K562 (cell line): ENCODE measurements at regions not wholly inside any gene's neighbourhood (a gene's known extent, or its start where the extent isn't known, plus 50 kb on each side); places are given as distances from the start of the nearest gene placed in this dataset.

Source experiments
- ATAC-seq: fragments of 200-7000 bp; cut with Tn5 transposase; 3 replicates; pipeline ENCODE4 v1.9.1; 2020; ENCODE audit warnings: moderate library complexity
- BruUV-seq: library from RNA; stranded (reverse); fragments of 400-500 nt; replicated peaks from 2 replicates; lab custom pipeline; 2021; lab: Mats Ljungman, UMichigan
- CTCF ChIA-PET: fragments of 300-600 bp; formaldehyde crosslinking; extraction: SDS; loops from one replicate; lab custom pipeline; 2021; ENCODE audit warnings: low intra/inter-chr PET ratio; lab: Yijun Ruan, JAX
- POLR2A ChIA-PET: fragments of 300-600, 350-650 bp; sonication (Branson Sonifier 250); formaldehyde crosslinking; extraction: SDS; loops from one replicate; lab custom pipeline; 2021; ENCODE audit warnings: antibody characterized with exemption, inconsistent platforms; lab: Yijun Ruan, JAX
- DNase-seq, 4 experiments: peaks; one replicate each; pipeline versions ENCODE4 v3.0.0 to v3.0.0-alpha.2; 2011 to 2018; ENCODE audit warnings: low spot score in 3 of 4, mixed read lengths in 3 of 4; ENCODE audit errors: extremely low read depth in 1 of 4
- FAIRE-seq: peaks from 2 replicates; lab custom pipeline; 2011; peaks lifted over from hg19 to GRCh38; lab: Jason Lieb, UNC
- H2AFZ ChIP-seq: 2 replicates; pipeline ENCODE4 v1.6.0; 2011; ENCODE audit warnings: low read depth, low read length, control low read depth, inconsistent platforms
- H3K27ac ChIP-seq: fragments of 200-600 bp; 3 replicates; pipeline ENCODE4 v1.8.0; 2011; ENCODE audit warnings: low read depth, mild to moderate bottlenecking, control low read depth, inconsistent platforms, low read length, moderate library complexity, mixed read lengths; ENCODE audit errors: extremely low read depth
- H3K27me3 ChIP-seq, 2 experiments: fragments of 300-600 bp in 1 of 2; 2 replicates in 1 of 2; 3 replicates in 1 of 2; pipeline versions ENCODE4 v1.6.0 to v1.8.0; 2011; ENCODE audit warnings: inconsistent platforms in 2 of 2, low read length in 2 of 2, mild to moderate bottlenecking in 1 of 2, mixed read lengths in 1 of 2, moderate library complexity in 1 of 2; ENCODE audit not compliant: control insufficient read depth in 2 of 2, insufficient read depth in 2 of 2
- H3K36me3 ChIP-seq: fragments of 300-600 bp; 3 replicates; pipeline ENCODE4 v1.8.0; 2011; ENCODE audit warnings: mild to moderate bottlenecking, low read length, inconsistent platforms; ENCODE audit not compliant: control insufficient read depth, insufficient read depth
- H3K4me1 ChIP-seq, 2 experiments: fragments of 200-600 bp in 1 of 2; replicated peaks in 1 of 2; 2 replicates in 1 of 2; 3 replicates in 1 of 2; pipeline versions ENCODE4 v1.5.1 to v1.8.0; 2011; ENCODE audit warnings: inconsistent platforms in 2 of 2, low read length in 2 of 2, mild to moderate bottlenecking in 1 of 2, mixed read lengths in 1 of 2, moderate library complexity in 1 of 2; ENCODE audit not compliant: control insufficient read depth in 2 of 2, insufficient read depth in 2 of 2
- H3K4me2 ChIP-seq: 2 replicates; pipeline ENCODE4 v1.6.1; 2011; ENCODE audit warnings: low read length, control low read depth, inconsistent platforms, mixed read lengths; ENCODE audit not compliant: insufficient read depth
- H3K4me3 ChIP-seq: fragments of 200-600 bp; sonication (generic), shearing (Covaris generic); 2 replicates; pipeline ENCODE4 v1.5.1; 2016; ENCODE audit warnings: control low read depth, inconsistent platforms
- H3K79me2 ChIP-seq: fragments of 200-600 bp; 3 replicates; pipeline ENCODE4 v1.8.0; 2011; ENCODE audit warnings: low read length, inconsistent platforms; ENCODE audit not compliant: control insufficient read depth, insufficient read depth
- H3K9ac ChIP-seq, 2 experiments: 2 replicates each; pipeline versions ENCODE4 v1.6.0 to v1.6.1; 2011; ENCODE audit warnings: low read depth in 2 of 2, low read length in 2 of 2, control low read depth in 1 of 2, inconsistent platforms in 1 of 2, mild to moderate bottlenecking in 1 of 2, mixed read lengths in 1 of 2; ENCODE audit not compliant: insufficient read depth in 1 of 2
- H3K9me1 ChIP-seq: one replicate; pipeline ENCODE4 v1.6.0; 2011; ENCODE audit warnings: inconsistent platforms, mild to moderate bottlenecking, low read length, moderate library complexity; ENCODE audit not compliant: control insufficient read depth, insufficient read depth
- H3K9me3 ChIP-seq: replicated peaks from 2 replicates; pipeline ENCODE4 v1.5.1; 2011; ENCODE audit warnings: low read depth, low read length, inconsistent platforms; ENCODE audit not compliant: control insufficient read depth, insufficient read depth
- H4K20me1 ChIP-seq: replicated peaks from 2 replicates; pipeline ENCODE4 v1.6.1; 2011; ENCODE audit warnings: low read length, inconsistent platforms, mixed read lengths; ENCODE audit not compliant: control insufficient read depth, insufficient read depth
- ARID1B ChIP-seq: fragments of 450-650 bp; IDR thresholded peaks from 2 replicates; pipeline ENCODE4 v1.6.1; 2016; ENCODE audit warnings: antibody characterized with exemption, mild to moderate bottlenecking, inconsistent platforms
- C11orf30 ChIP-seq: fragments of 450-650 bp; IDR thresholded peaks from 2 replicates; pipeline ENCODE4 v1.6.1; 2016; ENCODE audit warnings: low read depth, mild to moderate bottlenecking
- FOXJ3 ChIP-seq: sonication (generic); formaldehyde crosslinking; IDR thresholded peaks from 2 replicates; pipeline ENCODE4 v1.4.0; 2020; ENCODE audit warnings: mild to moderate bottlenecking, missing genetic modification reagents
- HDGF ChIP-seq: fragments of 450-650 bp; IDR thresholded peaks from 2 replicates; pipeline ENCODE4 v1.6.1; 2016
- HMG20A ChIP-seq: fragments of 450-650 bp; formaldehyde crosslinking; conservative IDR thresholded peaks from 2 replicates; pipeline ENCODE4 v1.4.0; 2020; ENCODE audit warnings: mild to moderate bottlenecking, mixed read lengths
- KLF10 ChIP-seq: fragments of 250-450 bp; sonication (Bioruptor Pico); IDR thresholded peaks from 2 replicates; pipeline ENCODE4 v1.6.1; 2021; ENCODE audit warnings: matching md5 sums
- MED1 ChIP-seq: sonication (generic); formaldehyde crosslinking; IDR thresholded peaks from 2 replicates; pipeline ENCODE4 v1.8.1; 2023; ENCODE audit warnings: missing genetic modification reagents, borderline replicate concordance
- ZBED1 ChIP-seq: IDR thresholded peaks from 2 replicates; pipeline ENCODE4 v1.6.1; 2014
- ZBTB17 ChIP-seq: fragments of 450-650 bp; formaldehyde crosslinking; IDR thresholded peaks from 2 replicates; pipeline ENCODE4 v1.4.0; 2020; ENCODE audit warnings: mild to moderate bottlenecking
- ZNF146 ChIP-seq: IDR thresholded peaks from one replicate; pipeline ENCODE4 v1.6.1; 2018; ENCODE audit warnings: missing compliant biosample characterization; ENCODE audit not compliant: unreplicated experiment
- ZNF184 ChIP-seq: sonication (generic); formaldehyde crosslinking; IDR thresholded peaks from 2 replicates; pipeline ENCODE4 v1.5.0; 2020; ENCODE audit warnings: missing genetic modification reagents
- ZNF253 ChIP-seq: fragments of 250-450 bp; sonication (Bioruptor Pico); conservative IDR thresholded peaks from 2 replicates; pipeline ENCODE4 v1.6.1; 2021; ENCODE audit warnings: mild to moderate bottlenecking
- ZNF668 ChIP-seq: fragments of 250-450 bp; sonication (Bioruptor Pico); IDR thresholded peaks from 2 replicates; pipeline ENCODE4 v1.8.0; 2022; ENCODE audit warnings: mild to moderate bottlenecking, inconsistent platforms
- WGBS: fragments of 100-300 bp; shearing (Covaris generic); methylation state at CpG from one replicate; pipeline ENCODE4 v1.1.6; 2016; ENCODE audit warnings: low coverage, mixed read lengths; ENCODE audit not compliant: insufficient coverage; ENCODE audit errors: missing lambda C conversion rate; 5-methylcytosine and 5-hydroxymethylcytosine counted together
- in situ Hi-C: fragments of 300-500 bp; cut with MboI; formaldehyde crosslinking; loops from 4 replicates; pipeline ENCODE4 v1.15.0; 2018; ENCODE audit warnings: inconsistent platforms, mixed read lengths
- intact Hi-C: fragments of 100-400 bp; cut with micrococcal nuclease; formaldehyde crosslinking; loops from 2 replicates; pipeline ENCODE4 v1.14.2; 2022
- TF ChIP-seq, protein P1 (sequence below): fragments of 250-450 bp; sonication (Bioruptor Pico); IDR thresholded peaks from 2 replicates; pipeline ENCODE4 v1.5.1; 2021; ENCODE audit warnings: mild to moderate bottlenecking
- TF ChIP-seq, protein P2 (sequence below): fragments of 250-450 bp; sonication (Bioruptor Pico); IDR thresholded peaks from 2 replicates; pipeline ENCODE4 v1.4.0; 2020

DNA sequence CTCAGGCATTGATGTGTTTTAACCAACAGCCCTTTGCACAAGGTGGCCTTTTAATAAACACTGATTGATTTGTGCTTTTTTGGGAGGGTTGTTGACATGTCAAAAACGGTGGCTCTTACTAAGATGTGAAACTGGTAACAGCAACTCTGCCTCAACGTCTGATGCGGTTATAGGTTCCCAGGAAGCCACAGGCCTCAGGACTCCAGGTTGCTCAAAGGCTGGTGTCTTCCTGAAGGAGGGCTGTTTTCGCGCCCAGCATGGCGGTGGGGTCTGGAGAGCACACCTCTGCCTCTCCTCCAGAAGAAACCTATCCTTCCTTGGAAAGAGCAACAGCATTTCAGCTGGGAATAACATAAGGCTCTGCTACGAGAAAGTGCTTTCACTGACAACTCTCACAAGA, 187.5 kb downstream of the IRF8 start:
- no peaks in the 10 kb centered on the region; the same call in 1 of the 2 replicates for H4K20me1 ChIP-seq
- no peaks in the 10 kb centered on the region for H3K9me3 ChIP-seq
- H3K27ac ChIP-seq, result no peak overlapping the region
- ChIA-PET POLR2A (no interaction called here), CTCF (no interaction called here)
- TF ChIP-seq, protein P1, sequence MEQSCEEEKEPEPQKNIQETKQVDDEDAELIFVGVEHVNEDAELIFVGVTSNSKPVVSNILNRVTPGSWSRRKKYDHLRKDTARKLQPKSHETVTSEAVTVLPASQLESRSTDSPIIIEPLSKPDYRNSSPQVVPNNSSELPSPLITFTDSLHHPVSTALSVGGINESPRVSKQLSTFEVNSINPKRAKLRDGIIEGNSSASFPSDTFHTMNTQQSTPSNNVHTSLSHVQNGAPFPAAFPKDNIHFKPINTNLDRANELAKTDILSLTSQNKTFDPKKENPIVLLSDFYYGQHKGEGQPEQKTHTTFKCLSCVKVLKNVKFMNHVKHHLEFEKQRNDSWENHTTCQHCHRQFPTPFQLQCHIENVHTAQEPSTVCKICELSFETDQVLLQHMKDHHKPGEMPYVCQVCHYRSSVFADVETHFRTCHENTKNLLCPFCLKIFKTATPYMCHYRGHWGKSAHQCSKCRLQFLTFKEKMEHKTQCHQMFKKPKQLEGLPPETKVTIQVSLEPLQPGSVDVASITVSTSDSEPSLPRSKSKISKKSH (CRISPR knock-in tag), result no peak
- no peak for TF ChIP-seq C11orf30
- TF ChIP-seq ZNF184 (CRISPR knock-in tag), result no peak
- no peak for TF ChIP-seq FOXJ3 (CRISPR knock-in tag)
- TF ChIP-seq, protein P2, sequence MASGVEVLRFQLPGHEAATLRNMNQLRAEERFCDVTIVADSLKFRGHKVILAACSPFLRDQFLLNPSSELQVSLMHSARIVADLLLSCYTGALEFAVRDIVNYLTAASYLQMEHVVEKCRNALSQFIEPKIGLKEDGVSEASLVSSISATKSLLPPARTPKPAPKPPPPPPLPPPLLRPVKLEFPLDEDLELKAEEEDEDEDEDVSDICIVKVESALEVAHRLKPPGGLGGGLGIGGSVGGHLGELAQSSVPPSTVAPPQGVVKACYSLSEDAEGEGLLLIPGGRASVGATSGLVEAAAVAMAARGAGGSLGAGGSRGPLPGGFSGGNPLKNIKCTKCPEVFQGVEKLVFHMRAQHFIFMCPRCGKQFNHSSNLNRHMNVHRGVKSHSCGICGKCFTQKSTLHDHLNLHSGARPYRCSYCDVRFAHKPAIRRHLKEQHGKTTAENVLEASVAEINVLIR, result no peak
- no peak for TF ChIP-seq ZBTB17 (CRISPR knock-in tag)
- TF ChIP-seq MED1 (CRISPR knock-in tag), result no peak
- TF ChIP-seq HMG20A (CRISPR knock-in tag), result no peak
- no peak for TF ChIP-seq ZNF668 (CRISPR knock-in tag)
- no peak for TF ChIP-seq ARID1B
- no peak for TF ChIP-seq KLF10
- TF ChIP-seq HDGF, result no peak
- no peak for TF ChIP-seq ZNF253 (CRISPR knock-in tag)
- no peak for TF ChIP-seq ZNF146 (CRISPR knock-in tag)
- TF ChIP-seq ZBED1, result no peak
- H3K4me3 ChIP-seq, result no peak overlapping the region
- no peaks in the 10 kb centered on the region for H3K9me1 ChIP-seq
- H3K9ac ChIP-seq, result no peak overlapping the region
- H3K79me2 ChIP-seq, result no peaks in the 10 kb centered on the region
- H3K27me3 ChIP-seq, result peaks cover 9 to 45% of the 10 kb centered on the region in 2 experiments; a peak in 3 of 5 replicates
- no TSS peak for BruUV-seq
- ATAC-seq (no peak), DNase-seq (no peak), FAIRE-seq (no peak)
- intact Hi-C loops, result no loop called here
- 0% methylated on average over 7 of the region's 7 CpGs for WGBS
- H3K4me2 ChIP-seq, result no peak overlapping the region
- in situ Hi-C loops, result no loop called here
- no peaks in the 10 kb centered on the region for H3K36me3 ChIP-seq
- H3K4me1 ChIP-seq, result no peaks in the 10 kb centered on the region
- H2AFZ ChIP-seq, result no peak overlapping the region
